Stomach (tissue), 8 donors: ENCODE measurements at regions not wholly inside any gene's neighbourhood (a gene's known extent, or its start where the extent isn't known, plus 50 kb on each side); places are given as distances from the start of the nearest gene placed in this dataset.

Experiments
- DNase-seq, 2 donors: peaks; one replicate each; pipeline versions ENCODE4 v3.0.0 to v3.0.0-alpha.2; 2013 to 2019
- H3K27ac ChIP-seq, 5 donors: fragments of 200-600 bp in 4 of 5; sonication (generic) in 4 of 5; one replicate each; pipeline ENCODE4 v1.5.1; 2013 to 2019; ENCODE audit warnings: mild to moderate bottlenecking in 1 of 5, moderate library complexity in 1 of 5
- H3K27me3 ChIP-seq, 3 donors: fragments of 200-600 bp; sonication (generic); one replicate each; pipeline ENCODE4 v1.5.1; 2017 to 2019; ENCODE audit warnings: mixed run types in 1 of 3
- H3K36me3 ChIP-seq, 4 donors: fragments of 200-600 bp; sonication (generic); 1 replicate in 3 of 4; 2 replicates in 1 of 4; pipeline ENCODE4 v1.5.1; 2016 to 2019
- H3K4me1 ChIP-seq, 4 donors: fragments of 200-600 bp; sonication (generic); one replicate each; pipeline ENCODE4 v1.5.1; 2016 to 2019
- H3K4me3 ChIP-seq, 4 donors: fragments of 200-600 bp; sonication (generic) in 3 of 4; one replicate each; pipeline ENCODE4 v1.5.1; 2016 to 2019; ENCODE audit warnings: mild to moderate bottlenecking in 1 of 4
- H3K9me3 ChIP-seq, 4 donors: fragments of 200-600 bp; sonication (generic); one replicate each; pipeline ENCODE4 v1.5.1; 2016 to 2019
- EP300 ChIP-seq: sonication (generic); formaldehyde crosslinking; IDR thresholded peaks from one replicate; pipeline ENCODE4 v1.6.1; 2017; ENCODE audit warnings: antibody characterized with exemption
- POLR2A ChIP-seq, 4 donors: fragments of 450-650 bp; IDR thresholded peaks; one replicate each; pipeline ENCODE4 v1.6.1; 2016; ENCODE audit warnings: antibody characterized with exemption in 4 of 4, control low read depth in 2 of 4, mild to moderate bottlenecking in 1 of 4, moderate library complexity in 1 of 4
- POLR2AphosphoS5 ChIP-seq, 3 donors: sonication (generic); formaldehyde crosslinking; IDR thresholded peaks; one replicate each; pipeline ENCODE4 v1.6.1; 2016; ENCODE audit warnings: antibody characterized with exemption in 3 of 3
- WGBS, 5 donors: extraction: QIAGEN DNeasy Blood & Tissue Kit in 3 of 5; methylation state at CpG; one replicate each; pipeline versions ENCODE4 v1.1.5 to v1.1.7; 2013 to 2018; 5-methylcytosine and 5-hydroxymethylcytosine counted together
- intact Hi-C: fragments of 100-400 bp; cut with DNase I; formaldehyde crosslinking; loops from one replicate; pipeline ENCODE4 v1.15.1; 2023; ENCODE audit warnings: low total_unique reads
- TF ChIP-seq, protein P1 (sequence below), 7 experiments: fragments of 450-650 bp in 4 of 7; fragments of 200-600 bp in 3 of 7; sonication (generic) in 3 of 7; IDR thresholded peaks; one replicate each; pipeline ENCODE4 v1.5.1; 2016 to 2019; ENCODE audit warnings: antibody characterized with exemption in 7 of 7, control low read depth in 2 of 7, mild to moderate bottlenecking in 1 of 7
- donor health status: healthy with polysubstance abuse.
- donor health status: Bipolar disorder and iron deficiency.
- donor health status: healthy.

DNA sequence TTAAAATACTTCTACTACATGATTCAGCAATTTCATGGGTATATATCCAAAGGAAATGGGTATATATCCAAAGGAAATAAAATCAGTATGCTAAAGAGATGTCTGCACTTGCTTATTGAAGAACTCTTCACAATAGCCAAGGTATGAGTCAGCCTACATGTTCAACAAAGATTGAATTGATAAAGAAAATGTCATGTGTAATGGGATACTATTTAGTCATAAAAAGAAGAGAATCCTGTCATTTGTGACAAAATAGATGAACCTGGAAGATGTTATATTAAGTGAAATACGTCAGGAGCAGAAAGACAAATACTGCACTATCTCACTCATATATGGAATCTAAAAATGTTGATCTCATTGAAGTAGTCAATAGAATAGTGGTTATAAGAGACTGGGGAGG lies 944.5 kb upstream of the CTNND2 start:
- no peak overlapping the region for H3K4me3 ChIP-seq
- H3K36me3 ChIP-seq: no peaks in the 10 kb centered on the region
- H3K27ac ChIP-seq: no peak overlapping the region
- TF ChIP-seq POLR2A (IDR thresholded peaks at IDR 0.05): no peak
- TF ChIP-seq, protein P1, sequence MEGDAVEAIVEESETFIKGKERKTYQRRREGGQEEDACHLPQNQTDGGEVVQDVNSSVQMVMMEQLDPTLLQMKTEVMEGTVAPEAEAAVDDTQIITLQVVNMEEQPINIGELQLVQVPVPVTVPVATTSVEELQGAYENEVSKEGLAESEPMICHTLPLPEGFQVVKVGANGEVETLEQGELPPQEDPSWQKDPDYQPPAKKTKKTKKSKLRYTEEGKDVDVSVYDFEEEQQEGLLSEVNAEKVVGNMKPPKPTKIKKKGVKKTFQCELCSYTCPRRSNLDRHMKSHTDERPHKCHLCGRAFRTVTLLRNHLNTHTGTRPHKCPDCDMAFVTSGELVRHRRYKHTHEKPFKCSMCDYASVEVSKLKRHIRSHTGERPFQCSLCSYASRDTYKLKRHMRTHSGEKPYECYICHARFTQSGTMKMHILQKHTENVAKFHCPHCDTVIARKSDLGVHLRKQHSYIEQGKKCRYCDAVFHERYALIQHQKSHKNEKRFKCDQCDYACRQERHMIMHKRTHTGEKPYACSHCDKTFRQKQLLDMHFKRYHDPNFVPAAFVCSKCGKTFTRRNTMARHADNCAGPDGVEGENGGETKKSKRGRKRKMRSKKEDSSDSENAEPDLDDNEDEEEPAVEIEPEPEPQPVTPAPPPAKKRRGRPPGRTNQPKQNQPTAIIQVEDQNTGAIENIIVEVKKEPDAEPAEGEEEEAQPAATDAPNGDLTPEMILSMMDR (IDR thresholded peaks at IDR 0.05): no peak
- H3K4me1 ChIP-seq: no peaks in the 10 kb centered on the region
- no peak for DNase-seq
- 59 to 69% (median 68%) methylated on average over 1 of the region's 1 CpG for WGBS, 5 donors
- no peaks in the 10 kb centered on the region for H3K27me3 ChIP-seq
- no peaks in the 10 kb centered on the region for H3K9me3 ChIP-seq
- intact Hi-C loops: no loop called here

DNA sequence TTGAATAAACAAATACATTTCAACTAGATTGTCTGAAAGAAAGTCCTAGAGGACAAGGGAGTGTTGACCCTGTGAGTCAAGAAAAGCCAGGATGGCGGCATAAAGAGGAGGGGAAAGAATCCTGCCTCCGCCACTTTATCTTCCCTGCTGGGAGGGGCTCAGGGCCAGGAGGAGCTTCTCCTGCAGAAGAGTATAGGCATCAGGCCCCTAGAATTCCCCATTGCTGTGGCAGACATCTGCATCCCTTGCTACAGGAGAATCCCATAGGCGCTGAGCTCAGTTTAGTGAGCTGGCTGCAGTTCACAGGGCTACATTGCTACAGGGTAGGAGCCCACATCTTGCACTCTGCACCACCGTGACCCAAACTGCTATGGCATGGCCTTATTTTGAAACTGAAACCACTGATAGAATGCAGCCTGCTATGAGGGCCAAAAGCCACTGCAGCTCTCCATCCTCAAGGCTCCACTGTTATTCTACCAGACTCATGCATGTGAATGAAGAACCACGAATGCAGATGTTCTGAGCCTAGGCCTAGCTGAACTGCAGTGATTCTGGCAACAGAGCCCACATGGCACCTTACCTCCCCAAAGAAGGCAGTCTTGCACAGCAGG lies 941.4 kb upstream of the CTNND2 start:
- no peaks in the 10 kb centered on the region for H3K4me1 ChIP-seq
- no peak for DNase-seq
- H3K9me3 ChIP-seq: no peaks in the 10 kb centered on the region
- H3K27me3 ChIP-seq: no peaks in the 10 kb centered on the region
- H3K36me3 ChIP-seq: no peaks in the 10 kb centered on the region
- intact Hi-C loops: no loop called here
- H3K27ac ChIP-seq: no peak overlapping the region
- TF ChIP-seq POLR2AphosphoS5 (IDR thresholded peaks at IDR 0.05) (no peak), POLR2A (IDR thresholded peaks at IDR 0.05) (no peak), EP300 (no peak)
- TF ChIP-seq, protein P1 (IDR thresholded peaks at IDR 0.05): no peak
- 67 to 75% (median 72%) methylated on average over 5 of the region's 5 CpGs for WGBS, 5 donors
- H3K4me3 ChIP-seq: no peak overlapping the region

DNA sequence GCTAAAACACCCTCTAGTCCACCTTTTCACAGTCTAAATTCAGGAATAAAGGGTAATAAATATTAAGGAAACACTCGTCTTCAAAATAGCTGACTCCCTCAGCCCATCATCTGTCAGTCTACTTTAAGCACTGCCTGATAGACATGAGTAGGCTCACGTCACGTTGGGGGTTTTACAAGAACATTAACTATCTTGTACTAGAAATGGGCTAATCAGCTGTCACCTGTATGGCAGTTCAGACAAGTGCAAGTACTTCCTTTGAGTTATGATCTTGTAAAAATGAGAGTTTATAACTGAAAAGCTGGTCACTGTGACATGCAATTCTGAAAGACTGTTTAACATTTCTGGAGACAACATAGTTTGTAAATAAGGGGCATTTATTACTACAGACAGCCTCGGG lies 936.7 kb upstream of the CTNND2 start:
- Histone ChIP-seq H3K27ac (no peak overlapping the region), H3K9me3 (no peaks in the 10 kb centered on the region), H3K27me3 (no peaks in the 10 kb centered on the region), H3K4me1 (no peaks in the 10 kb centered on the region), H3K36me3 (no peaks in the 10 kb centered on the region), H3K4me3 (no peak overlapping the region)
- DNase-seq: no peak
- intact Hi-C loops: no loop called here
- no peak for TF ChIP-seq POLR2A (IDR thresholded peaks at IDR 0.05)
- TF ChIP-seq, protein P1 (IDR thresholded peaks at IDR 0.05): no peak
- WGBS, 5 donors: 38 to 59% (median 58%) methylated on average over 4 of the region's 4 CpGs

DNA sequence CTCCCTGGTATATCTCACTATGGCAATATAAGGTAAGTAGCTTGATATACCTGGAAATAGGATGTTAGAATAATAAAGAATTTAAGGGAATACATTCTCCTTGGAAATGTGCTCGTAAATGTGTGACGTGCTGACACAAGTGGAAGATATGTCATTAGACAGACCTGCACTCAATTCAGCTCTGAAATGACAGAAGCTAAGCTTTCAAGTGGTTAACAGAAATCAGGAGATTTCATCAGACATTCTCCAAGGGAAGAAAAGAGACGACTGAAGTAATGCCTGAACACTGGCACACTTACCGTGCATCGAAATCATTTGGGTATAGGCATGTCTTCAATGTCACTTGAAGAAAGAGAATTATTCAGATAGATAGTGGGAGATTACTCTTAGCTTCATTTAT lies 933.3 kb upstream of the CTNND2 start:
- Histone ChIP-seq H3K27ac (no peak overlapping the region), H3K36me3 (no peaks in the 10 kb centered on the region), H3K4me3 (no peak overlapping the region), H3K4me1 (no peaks in the 10 kb centered on the region), H3K27me3 (no peaks in the 10 kb centered on the region), H3K9me3 (no peaks in the 10 kb centered on the region)
- no peak for DNase-seq
- TF ChIP-seq, protein P1 (IDR thresholded peaks at IDR 0.05): no peak
- TF ChIP-seq POLR2AphosphoS5 (IDR thresholded peaks at IDR 0.05): no peak
- no peak for TF ChIP-seq EP300
- no peak for TF ChIP-seq POLR2A (IDR thresholded peaks at IDR 0.05)
- WGBS, 5 donors: 73 to 87% (median 83%) methylated on average over 5 of the region's 5 CpGs
- intact Hi-C loops: no loop called here
